Tibial nerve (tissue), 4 donors: ENCODE measurements at regions not wholly inside any gene's neighbourhood (a gene's known extent, or its start where the extent isn't known, plus 50 kb on each side); places are given as distances from the start of the nearest gene placed in this dataset.

Source experiments
- EP300 ChIP-seq, 2 donors: sonication (generic); formaldehyde crosslinking; IDR thresholded peaks; one replicate each; pipeline ENCODE4 v1.6.1; 2017; ENCODE audit warnings: antibody characterized with exemption in 2 of 2, mild to moderate bottlenecking in 1 of 2
- POLR2A ChIP-seq, 2 donors: fragments of 450-650 bp; IDR thresholded peaks; one replicate each; pipeline ENCODE4 v1.6.1; 2017; ENCODE audit warnings: antibody characterized with exemption in 2 of 2, mild to moderate bottlenecking in 2 of 2, moderate library complexity in 2 of 2
- TF ChIP-seq, protein P1 (sequence below), 5 experiments: fragments of 200-600 bp in 3 of 5; fragments of 450-650 bp in 2 of 5; sonication (generic) in 3 of 5; IDR thresholded peaks; one replicate each; pipeline ENCODE4 v1.5.1; 2016 to 2019; ENCODE audit warnings: antibody characterized with exemption in 5 of 5, mild to moderate bottlenecking in 3 of 5, moderate library complexity in 2 of 5

DNA sequence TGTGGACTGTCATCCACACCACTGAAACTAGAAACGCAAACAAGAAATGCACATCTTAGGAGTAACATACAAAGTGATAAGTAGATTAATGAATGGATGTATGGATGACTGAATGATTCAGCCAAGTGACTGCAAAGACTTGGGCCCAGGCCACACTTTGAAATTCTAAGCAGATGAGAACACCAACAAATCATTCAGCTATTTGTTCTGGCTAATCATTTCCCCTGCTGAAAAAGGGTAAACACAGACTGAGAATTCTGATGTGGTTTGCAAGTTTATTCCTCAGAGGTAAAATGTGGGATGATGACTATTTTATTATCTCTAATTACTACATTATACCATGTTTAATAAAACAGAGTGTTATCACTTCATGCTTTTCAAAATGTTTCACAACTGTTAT, 163.2 kb upstream of the ADAMTS16 start:
- TF ChIP-seq, protein P1, sequence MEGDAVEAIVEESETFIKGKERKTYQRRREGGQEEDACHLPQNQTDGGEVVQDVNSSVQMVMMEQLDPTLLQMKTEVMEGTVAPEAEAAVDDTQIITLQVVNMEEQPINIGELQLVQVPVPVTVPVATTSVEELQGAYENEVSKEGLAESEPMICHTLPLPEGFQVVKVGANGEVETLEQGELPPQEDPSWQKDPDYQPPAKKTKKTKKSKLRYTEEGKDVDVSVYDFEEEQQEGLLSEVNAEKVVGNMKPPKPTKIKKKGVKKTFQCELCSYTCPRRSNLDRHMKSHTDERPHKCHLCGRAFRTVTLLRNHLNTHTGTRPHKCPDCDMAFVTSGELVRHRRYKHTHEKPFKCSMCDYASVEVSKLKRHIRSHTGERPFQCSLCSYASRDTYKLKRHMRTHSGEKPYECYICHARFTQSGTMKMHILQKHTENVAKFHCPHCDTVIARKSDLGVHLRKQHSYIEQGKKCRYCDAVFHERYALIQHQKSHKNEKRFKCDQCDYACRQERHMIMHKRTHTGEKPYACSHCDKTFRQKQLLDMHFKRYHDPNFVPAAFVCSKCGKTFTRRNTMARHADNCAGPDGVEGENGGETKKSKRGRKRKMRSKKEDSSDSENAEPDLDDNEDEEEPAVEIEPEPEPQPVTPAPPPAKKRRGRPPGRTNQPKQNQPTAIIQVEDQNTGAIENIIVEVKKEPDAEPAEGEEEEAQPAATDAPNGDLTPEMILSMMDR (IDR thresholded peaks at IDR 0.05), result no peak
- no peak for TF ChIP-seq POLR2A (IDR thresholded peaks at IDR 0.05)
- TF ChIP-seq EP300 (IDR thresholded peaks at IDR 0.05), result no peak
